ENCODE measurements at regions not wholly inside any gene's neighbourhood (a gene's known extent, or its start where the extent isn't known, plus 50 kb on each side); places are given as distances from the start of the nearest gene placed in this dataset.

DNA sequence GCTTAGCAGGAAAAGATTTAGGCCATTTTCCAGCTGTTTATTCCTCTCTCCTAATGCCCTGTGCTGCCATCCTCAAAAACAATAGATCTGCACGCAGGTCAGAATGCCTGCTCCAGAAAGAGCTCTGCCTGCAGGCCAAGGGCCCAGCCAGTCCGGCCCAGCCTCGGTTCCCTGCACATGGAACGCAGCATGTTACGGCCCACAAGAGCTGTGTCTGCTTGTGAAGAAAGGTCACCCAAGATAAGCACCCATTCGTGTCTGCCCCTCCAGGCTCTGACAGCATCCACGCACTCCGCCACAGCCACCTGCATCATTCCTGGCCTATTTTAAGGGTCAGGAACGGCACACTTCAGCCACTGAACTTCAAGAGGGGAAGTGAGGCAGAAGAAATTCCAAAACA lies 152.2 kb downstream of the SPATA19 start:
- DNase-seq, result no peak

GRCh38 chr11:133692126-133692934 lies 153.0 kb downstream of the SPATA19 start:
- no peak for DNase-seq

- no peak for DNase-seq
Measured at GRCh38 chr11:133687781-133688180, 155.5 kb upstream of the OPCML start.

DNA sequence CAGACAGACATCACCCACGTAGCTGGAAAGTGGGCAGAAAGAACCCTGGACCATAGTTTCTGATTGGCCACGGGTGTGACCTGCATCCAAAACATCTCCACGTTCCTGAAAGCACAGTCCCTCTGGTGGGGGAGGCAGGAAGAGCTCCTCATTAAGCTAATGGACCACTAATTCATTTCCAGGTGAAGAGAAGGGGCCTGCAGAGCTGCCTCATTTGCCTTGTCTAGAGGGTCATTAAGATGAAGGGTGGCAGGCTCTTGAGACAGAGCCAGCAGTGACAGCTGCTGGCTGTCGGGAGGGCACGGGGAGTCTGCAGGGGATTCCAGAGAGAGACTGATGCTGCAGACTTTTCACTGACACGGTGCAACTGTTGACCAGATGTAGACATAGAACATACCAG lies 149.6 kb upstream of the OPCML start:
- DNase-seq, result peak; percentile 94

DNA sequence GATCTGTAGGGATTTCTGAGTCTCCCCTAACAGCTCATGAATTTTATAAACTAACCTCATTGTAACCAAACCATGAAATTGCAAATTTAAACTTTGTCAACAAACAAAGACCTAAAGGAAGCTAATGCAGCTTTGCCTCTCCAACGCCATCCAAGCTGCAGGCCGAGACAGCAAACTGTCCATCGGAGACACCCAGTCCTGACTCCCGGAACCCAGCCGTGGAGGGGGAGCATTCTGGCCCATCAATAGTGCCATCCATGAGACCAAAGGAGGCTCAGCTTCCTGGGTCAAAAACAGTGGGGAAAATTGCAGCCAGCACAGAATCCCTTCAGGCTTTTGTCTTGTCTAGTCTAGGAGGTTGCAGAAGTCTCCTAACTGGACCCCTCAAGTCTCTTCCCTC lies 147.6 kb upstream of the OPCML start:
- DNase-seq, result no peak

DNA sequence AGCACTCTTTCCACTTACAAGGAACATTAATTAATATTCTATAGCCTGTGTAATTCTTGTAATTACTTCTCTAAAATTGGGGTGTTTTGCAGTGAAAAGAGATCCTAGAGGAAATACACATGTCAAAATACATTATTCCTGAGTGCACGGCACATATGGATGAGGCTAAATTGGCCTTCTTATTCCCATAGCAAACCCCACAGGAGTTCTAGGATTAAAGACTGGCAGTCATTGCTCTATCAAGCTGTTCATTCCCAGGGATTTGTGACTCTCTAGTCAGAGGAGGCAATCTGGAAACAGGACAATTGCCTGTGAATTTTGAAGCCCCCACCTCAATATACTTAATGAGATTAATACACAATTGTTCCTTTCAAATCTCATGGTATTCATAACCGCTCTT lies 145.9 kb upstream of the OPCML start:
- no peak for DNase-seq

DNA sequence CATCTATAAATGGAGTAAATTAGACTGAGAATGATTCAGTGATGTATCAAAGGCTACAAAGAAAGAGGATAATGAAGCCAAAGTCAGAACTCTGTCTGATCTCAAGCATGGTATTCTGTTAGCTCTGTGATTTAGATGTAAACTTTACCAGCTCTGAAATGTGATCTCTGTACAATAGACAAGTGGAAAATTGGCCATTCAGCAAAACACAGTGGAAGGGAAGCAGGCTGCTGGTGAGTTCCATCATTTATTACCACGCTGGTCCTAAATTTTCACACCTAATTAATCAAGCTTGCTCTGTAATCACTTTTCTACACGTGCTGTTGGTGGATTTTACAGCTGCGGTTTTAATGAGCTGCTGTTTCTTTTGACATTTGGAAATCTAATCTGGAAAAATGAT lies 145.1 kb upstream of the OPCML start:
- DNase-seq, result peak; percentile 31

DNA sequence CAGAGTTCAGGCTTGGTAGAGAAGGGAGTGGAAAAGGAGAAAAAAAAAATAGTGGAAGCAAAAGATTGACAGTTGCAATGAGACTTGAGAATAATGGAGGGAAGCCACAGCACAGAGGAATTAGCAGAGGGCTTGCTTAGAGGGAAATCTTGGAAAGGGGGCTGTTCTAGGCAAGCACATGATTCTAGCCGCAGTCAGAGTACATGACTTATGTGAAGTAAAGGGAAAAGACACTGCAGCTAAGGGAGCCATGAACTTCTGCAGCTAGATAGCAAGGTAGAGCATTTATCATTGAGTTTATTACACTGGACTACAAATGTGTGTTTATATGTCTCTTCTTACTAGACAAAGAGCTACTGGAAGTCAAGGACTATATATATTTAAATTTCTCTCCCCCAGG lies 144.0 kb upstream of the OPCML start:
- no peak for DNase-seq

DNA sequence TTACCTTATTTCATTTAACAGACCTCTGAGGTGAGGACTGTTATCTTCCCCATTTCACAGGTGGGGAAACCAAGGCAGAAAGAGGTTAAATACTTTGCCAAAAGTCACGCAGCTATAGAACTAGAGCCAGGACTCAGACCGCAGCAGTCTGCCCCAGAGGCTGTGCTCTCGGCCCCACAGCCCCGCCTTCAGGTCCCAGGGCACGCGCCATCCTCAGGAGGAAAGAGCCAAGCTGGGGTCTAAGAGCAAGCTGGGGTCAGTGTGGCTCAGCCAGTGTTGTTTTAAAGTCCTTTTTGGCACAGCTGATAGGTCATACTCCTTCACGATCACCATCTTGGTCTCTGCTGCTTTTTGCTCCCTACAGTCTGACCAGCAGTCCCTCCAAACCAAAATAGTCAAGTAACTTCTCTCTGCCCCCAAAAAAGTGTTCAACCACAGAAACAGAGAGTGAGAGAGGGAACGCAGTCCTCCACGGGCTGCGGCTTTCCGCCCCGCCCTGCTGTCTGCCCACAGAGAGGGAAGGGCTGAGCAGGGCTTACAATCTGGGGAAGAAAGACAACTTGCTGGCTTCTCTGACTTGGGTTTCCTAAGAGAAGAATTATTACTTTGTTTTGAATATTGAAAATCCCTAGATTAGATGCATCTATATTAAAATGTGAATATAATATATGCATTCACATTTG lies 137.2 kb upstream of the OPCML start:
- DNase-seq, result no peak

DNA sequence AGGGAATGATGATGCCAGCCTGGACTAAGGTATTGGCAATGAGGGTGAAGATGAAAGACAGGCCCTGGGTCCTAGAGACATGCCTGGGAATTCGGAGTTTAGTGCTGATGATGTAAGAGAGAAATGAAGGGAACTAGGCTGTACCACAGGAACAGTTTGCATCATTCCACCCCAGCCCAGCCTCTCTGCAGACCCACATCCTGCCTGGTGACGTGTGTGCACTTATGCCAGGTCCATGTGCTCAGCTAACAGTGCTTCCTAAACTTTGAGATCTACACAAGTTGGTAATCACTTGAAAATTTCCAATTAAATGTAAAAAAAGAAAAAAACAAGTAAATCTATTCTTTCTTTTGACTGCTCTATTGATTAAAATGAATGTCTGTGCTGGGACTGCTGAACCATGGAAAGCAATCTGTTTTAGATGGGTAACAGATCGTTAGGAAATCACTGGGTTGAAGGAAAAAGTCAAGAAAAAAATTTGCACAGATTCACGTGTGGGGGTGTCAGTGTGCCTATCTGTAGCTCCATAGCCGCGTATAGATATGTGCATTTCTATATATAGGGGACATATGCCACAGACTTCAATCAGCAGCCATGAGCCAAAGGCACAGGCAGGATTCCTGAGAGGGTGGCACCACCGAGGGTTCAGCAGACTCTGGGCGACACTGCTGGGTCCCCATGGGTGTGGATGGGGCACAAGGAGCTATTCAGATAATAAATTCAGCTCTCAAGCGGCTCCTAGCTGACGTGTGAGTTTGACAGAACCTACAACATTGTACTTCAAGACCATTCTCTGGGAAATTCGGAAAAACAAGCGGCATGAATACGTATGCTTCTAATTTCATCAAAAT lies 131.1 kb upstream of the OPCML start:
- no peak for DNase-seq

DNA sequence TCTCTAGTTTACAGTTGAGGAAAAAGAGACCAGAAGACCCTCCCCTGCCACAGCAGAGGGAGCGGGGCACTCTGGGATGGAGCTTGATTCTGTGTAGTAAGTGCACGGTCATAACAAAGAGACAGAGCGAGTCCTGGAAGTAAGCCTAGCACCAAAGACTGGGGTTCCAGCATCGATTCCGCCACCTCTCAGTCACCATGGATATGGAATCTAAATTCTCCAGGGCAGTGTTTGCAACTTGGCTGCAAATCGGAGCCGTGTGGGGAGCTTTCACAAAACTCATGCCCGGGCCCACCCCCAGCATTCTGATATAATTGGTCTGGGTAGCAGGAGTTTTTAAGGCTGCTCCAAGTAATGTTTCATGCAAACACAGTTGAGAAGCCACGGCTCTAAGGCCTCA lies 129.5 kb upstream of the OPCML start:
- no peak for DNase-seq

DNA sequence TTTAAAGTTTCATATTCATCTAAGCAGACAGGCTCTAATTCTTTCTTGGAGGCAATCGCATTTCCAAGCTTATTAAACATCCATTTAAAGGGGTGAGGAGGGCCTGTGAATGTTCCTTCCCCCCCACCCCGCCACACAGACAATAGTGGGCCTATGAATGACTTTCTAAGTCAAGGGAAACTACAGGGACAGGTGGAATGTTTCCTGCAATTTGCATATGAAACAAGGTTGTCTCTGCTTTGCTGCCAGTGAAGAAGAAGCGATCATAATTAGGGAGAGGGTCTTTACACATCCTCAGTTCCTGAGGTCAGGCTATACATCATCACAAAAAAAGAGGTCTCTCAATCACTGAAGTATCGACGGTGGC lies 127.9 kb upstream of the OPCML start:
- no peak for DNase-seq

DNA sequence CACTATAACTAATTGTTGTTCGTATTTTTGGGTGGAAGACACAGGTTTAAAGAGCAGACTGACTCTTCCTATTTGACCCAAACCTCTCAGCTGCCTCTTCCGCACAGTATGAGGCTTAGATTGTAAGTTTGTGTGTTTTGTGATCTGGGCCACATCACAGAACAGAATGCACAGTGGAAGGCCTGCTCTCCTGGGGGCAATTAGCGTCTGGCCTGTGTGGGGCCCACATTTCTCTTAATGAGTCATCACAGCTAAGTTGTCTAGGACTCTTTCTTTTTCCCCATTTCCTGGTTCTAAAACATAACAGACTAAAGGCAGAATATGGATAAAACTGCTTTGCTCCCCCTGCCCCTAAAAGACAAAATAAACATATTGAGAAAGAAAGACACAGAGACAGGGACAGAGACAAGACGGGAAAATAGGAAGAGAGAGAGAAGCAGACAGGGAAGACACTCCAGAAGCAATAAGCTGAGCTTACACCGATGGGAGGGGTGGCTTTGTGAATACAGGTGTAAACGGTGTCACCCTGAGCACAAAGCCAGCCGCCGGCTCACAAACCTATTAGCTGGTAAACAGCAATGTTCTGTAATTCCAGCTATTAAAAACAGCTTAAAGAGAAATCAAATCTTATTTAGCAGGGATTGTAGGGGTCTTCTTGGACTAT lies 127.4 kb upstream of the OPCML start:
- peak; percentile 52 for DNase-seq

- no peak for DNase-seq
Measured at GRCh38 chr11:133657054-133657453, 124.8 kb upstream of the OPCML start.

DNA sequence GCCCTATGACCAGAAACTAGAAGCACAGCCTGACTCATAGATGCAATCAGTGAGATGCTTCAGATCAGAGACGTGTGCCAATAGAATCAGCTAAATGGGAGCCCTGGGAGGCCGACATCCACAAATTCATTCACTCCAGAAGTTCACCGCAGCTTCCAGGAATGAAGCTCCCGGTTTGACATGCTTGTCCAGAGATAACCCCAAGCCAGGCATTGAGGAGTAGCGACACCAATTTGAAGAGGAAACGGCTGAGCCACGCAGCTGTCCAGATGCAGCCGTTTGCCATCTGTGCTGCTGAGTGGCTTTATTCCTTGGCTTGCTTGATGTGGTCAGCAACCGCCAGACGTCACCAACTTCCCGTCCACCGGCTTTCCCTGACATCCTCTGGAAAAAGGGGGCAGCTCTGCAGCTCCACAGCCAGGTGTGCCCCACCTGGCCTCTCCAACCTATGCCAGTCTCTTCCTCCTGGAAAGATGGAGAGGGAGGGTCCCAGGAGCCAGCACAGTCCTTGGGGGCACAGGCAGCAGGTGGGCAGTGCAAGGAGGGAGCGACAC lies 123.9 kb upstream of the OPCML start:
- no peak for DNase-seq

DNA sequence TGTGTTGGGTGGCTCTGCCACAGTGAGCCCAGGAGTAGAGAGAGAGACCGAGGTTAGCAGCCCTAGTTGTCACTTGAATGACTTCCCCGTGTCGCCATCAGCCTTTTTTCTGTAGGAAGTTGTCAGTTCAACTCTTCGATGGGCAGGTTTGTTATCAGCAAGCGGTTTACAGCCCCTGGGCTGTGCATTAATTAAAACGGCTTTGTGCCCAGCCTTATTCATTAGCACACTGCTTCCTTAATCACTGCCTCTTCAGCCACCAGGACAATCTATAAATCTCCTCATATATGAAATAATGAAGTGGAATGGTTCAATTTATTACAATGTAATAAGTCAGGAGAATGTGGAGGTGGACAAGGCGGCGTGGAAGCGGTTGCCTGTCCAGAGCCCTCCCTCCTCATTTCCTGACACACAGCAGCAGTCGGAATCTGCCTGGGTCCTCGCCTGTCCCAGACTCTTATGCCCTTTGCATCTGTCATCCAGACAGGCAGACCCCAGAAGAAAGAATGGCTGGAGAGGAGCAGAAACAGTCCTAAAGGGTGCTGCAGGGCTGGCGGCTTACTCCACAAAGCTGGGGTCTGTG lies 122.4 kb upstream of the OPCML start:
- no peak for DNase-seq

DNA sequence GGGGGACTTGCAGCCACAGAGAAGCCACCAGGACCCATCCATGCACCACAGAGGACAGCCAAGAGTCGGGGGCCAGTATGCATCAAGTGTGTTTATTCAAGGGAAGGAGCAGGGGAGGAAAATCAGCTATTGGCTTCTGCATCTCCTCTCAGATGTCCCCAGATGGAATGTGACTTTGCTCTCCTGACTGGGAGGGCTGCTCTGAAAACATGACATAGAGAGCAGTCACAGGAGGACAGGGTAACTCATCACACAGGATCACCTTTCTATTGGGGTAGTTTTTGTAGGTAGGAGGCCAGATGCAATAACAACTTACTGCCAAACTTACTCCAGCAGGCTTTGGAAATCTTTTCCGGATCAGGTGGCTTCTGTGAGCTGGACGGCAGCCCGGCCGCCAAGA lies 121.0 kb upstream of the OPCML start:
- no peak for DNase-seq

DNA sequence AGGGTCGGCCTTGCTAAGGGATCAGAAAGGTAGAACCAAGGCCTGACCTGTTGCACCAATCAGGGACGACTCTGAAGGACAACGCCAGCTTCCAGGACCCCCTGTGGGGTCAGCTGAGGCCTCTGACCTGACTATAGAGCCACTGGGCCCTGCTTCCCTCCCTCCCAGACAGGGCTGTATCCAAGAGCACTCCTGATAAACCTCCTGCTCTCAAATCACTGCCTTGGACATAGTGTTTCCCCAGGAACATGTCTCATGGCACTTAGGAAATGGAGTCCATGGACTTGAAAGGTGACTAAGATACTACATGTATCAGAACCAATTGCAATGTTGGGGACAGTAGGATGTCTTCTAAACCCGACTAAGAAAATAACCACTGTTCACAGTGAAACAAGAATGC lies 117.8 kb upstream of the OPCML start:
- DNase-seq, result no peak

DNA sequence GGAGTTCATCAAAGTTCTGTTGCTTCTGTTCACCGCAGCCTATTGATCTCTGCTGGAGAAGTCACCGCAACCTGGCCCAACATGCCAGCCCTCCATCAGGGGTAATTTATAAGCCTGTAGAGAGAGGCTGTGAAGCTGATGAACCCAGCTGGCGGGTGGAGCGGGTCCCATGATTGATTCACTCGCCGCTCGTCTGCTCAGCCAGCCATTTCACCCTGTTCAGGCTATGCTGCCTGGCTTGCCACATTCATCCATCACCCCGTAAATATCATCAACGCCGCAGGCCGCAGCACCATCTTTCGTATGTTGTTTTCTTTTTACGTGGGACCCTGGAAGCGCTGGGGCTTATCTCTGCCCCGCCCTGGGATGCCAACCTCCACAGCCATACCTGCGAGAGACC lies 116.7 kb upstream of the OPCML start:
- DNase-seq, result no peak

DNA sequence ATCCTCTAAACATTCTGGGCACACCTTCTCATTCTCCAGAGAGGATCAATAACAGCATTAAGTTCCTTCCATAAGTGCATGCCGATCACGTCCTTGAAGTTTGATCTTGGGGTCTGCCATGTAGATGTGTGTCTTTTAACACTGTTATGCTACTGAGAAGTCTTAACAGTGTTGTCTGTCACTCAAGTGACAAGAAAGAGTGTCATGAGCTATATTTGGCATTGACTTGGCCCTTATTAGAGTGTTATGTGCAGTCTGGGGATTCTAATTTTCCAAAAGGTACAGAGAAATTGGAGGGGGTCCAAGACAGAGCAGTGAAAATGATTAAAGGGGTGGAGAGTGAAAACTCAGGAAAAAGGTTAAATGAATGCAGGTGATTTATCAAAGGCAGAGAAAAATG lies 107.1 kb upstream of the OPCML start:
- DNase-seq, result no peak

- no peak for DNase-seq
Measured at GRCh38 chr11:133638921-133639320, 106.6 kb upstream of the OPCML start.

DNA sequence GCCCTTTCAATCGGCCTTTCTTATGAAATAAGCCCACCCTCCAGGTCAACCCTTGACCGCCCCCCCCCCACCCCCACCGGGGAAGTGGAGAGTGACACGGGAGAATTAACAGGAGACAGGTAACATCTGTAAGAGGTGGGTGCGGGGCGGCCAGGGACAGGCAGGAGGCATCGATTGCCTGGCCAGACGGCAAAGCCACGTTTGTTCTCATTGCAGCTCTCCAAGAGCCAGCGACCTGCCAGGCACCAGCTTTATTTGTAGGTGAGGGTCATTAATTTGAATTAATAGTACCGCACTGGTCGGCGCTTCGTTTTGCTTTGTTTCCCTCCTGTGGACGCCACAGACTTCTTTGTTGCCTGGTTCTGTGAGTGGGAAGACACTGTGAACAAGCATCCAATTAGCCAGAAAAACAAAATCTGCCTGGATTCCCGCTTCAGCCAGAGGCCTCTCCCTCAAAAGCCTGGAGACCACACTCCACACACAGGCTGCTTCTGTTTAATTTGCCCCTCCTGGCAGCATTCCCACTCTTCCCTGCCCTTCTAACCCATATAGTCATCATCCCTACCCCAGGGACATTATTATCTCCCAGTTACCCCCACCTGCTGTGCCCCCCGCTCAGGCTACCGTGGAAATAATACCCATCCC lies 104.5 kb upstream of the OPCML start:
- DNase-seq, result peak; percentile 96

Measured in NCI-H1092 treated with DMSO at 0.1 percent for 48 hours (cell line).